CD14-positive monocyte (primary cell): ENCODE measurements at regions not wholly inside any gene's neighbourhood (a gene's known extent, or its start where the extent isn't known, plus 50 kb on each side); places are given as distances from the start of the nearest gene placed in this dataset.

ENCODE experiments used
- DNase-seq, 3 donors: peaks; one replicate each; pipeline ENCODE4 v3.0.0-alpha.2; 2011 to 2022
- H2AFZ ChIP-seq: 2 replicates; pipeline ENCODE4 v1.6.0; 2012; ENCODE audit warnings: mild to moderate bottlenecking, low read depth, low read length, inconsistent platforms; ENCODE audit not compliant: insufficient read depth, poor library complexity, severe bottlenecking
- H3K27ac ChIP-seq, 2 donors: 1 replicate in 1 of 2; 2 replicates in 1 of 2; pipeline ENCODE4 v1.5.1; 2012 to 2013; ENCODE audit warnings: low read length in 2 of 2, control low read depth in 1 of 2, inconsistent platforms in 1 of 2, low read depth in 1 of 2, mild to moderate bottlenecking in 1 of 2
- H3K27me3 ChIP-seq, 2 donors: one replicate each; pipeline versions ENCODE4 v1.6.0 to v1.6.1; 2011 to 2013; ENCODE audit warnings: low read length in 2 of 2; ENCODE audit not compliant: control insufficient read depth in 2 of 2, insufficient read depth in 2 of 2
- H3K36me3 ChIP-seq, 2 donors: replicated peaks in 1 of 2; 1 replicate in 1 of 2; 2 replicates in 1 of 2; pipeline versions ENCODE4 v1.5.1 to v1.6.1; 2012 to 2013; ENCODE audit warnings: low read length in 2 of 2, control low read depth in 1 of 2, inconsistent platforms in 1 of 2, mild to moderate bottlenecking in 1 of 2; ENCODE audit not compliant: insufficient read depth in 2 of 2, control insufficient read depth in 1 of 2
- H3K4me1 ChIP-seq, 2 donors: 1 replicate in 1 of 2; 2 replicates in 1 of 2; pipeline versions ENCODE4 v1.5.1 to v1.6.1; 2012 to 2013; ENCODE audit warnings: low read length in 2 of 2, control low read depth in 1 of 2, inconsistent platforms in 1 of 2, mild to moderate bottlenecking in 1 of 2, moderate library complexity in 1 of 2; ENCODE audit not compliant: insufficient read depth in 2 of 2, control insufficient read depth in 1 of 2
- H3K4me2 ChIP-seq: replicated peaks from 2 replicates; pipeline ENCODE3; 2012; ENCODE audit warnings: low read length, moderate library complexity, mild to moderate bottlenecking; ENCODE audit not compliant: poor library complexity, severe bottlenecking; ENCODE audit errors: extremely low read depth
- H3K4me3 ChIP-seq, 3 experiments: fragments of 200-600 bp in 1 of 3; sonication (generic) in 1 of 3; replicated peaks in 1 of 3; 1 replicate in 2 of 3; 2 replicates in 1 of 3; pipeline ENCODE4 v1.5.1; 2011 to 2013; ENCODE audit warnings: low read length in 3 of 3, mild to moderate bottlenecking in 3 of 3, control low read depth in 2 of 3, low read depth in 2 of 3, inconsistent platforms in 1 of 3, moderate library complexity in 1 of 3
- H3K79me2 ChIP-seq: 2 replicates; pipeline ENCODE4 v1.6.0; 2012; ENCODE audit warnings: mild to moderate bottlenecking, control low read depth, inconsistent platforms, low read length, moderate library complexity; ENCODE audit not compliant: insufficient read depth
- H3K9ac ChIP-seq: 2 replicates; pipeline ENCODE4 v1.6.0; 2017; ENCODE audit warnings: low read length, mild to moderate bottlenecking; ENCODE audit not compliant: insufficient read depth, poor library complexity, severe bottlenecking
- H3K9me3 ChIP-seq, 2 donors: replicated peaks in 1 of 2; 1 replicate in 1 of 2; 2 replicates in 1 of 2; pipeline versions ENCODE4 v1.5.1 to v1.6.1; 2012 to 2013; ENCODE audit warnings: low read length in 2 of 2, control low read depth in 1 of 2; ENCODE audit not compliant: control insufficient read depth in 1 of 2, insufficient read depth in 1 of 2
- H4K20me1 ChIP-seq: 2 replicates; pipeline ENCODE4 v1.6.0; 2012; ENCODE audit warnings: mild to moderate bottlenecking, low read length, control low read depth, moderate library complexity; ENCODE audit not compliant: insufficient read depth
- H3K27ac Mint-ChIP-seq, 7 donors: one replicate each; pipeline ENCODE4 v1.8.0; 2020; ENCODE audit warnings: mild to moderate bottlenecking in 7 of 7, mixed read lengths in 7 of 7, moderate library complexity in 6 of 7, inconsistent platforms in 2 of 7
- H3K27me3 Mint-ChIP-seq, 3 donors: one replicate each; pipeline ENCODE4 v1.8.0; 2021 to 2022; ENCODE audit warnings: low read depth in 3 of 3, mild to moderate bottlenecking in 3 of 3, mixed read lengths in 3 of 3, moderate library complexity in 3 of 3, inconsistent platforms in 1 of 3
- H3K36me3 Mint-ChIP-seq, 2 donors: one replicate each; pipeline ENCODE4 v1.8.0; 2020; ENCODE audit warnings: mixed read lengths in 2 of 2, inconsistent platforms in 1 of 2, mild to moderate bottlenecking in 1 of 2
- H3K4me1 Mint-ChIP-seq: one replicate; pipeline ENCODE4 v1.8.0; 2020; ENCODE audit warnings: mild to moderate bottlenecking, mixed read lengths
- H3K4me3 Mint-ChIP-seq, 2 donors: one replicate each; pipeline ENCODE4 v1.8.0; 2020; ENCODE audit warnings: mild to moderate bottlenecking in 2 of 2, mixed read lengths in 2 of 2, moderate library complexity in 1 of 2
- H3K9me3 Mint-ChIP-seq, 7 donors: one replicate each; pipeline ENCODE4 v1.8.0; 2020 to 2022; ENCODE audit warnings: mixed read lengths in 7 of 7, mild to moderate bottlenecking in 6 of 7, moderate library complexity in 6 of 7, inconsistent platforms in 2 of 7
- WGBS: methylation state at CpG from one replicate; pipeline ENCODE4 v1.1.5; 2013; ENCODE audit warnings: missing lambda C conversion rate; ENCODE audit not compliant: insufficient coverage; 5-methylcytosine and 5-hydroxymethylcytosine counted together
- intact Hi-C, 2 donors: fragments of 100-400 bp; cut with micrococcal nuclease; formaldehyde crosslinking; loops; one replicate each; pipeline versions ENCODE4 v1.15.0 to v1.15.1; 2023
- TF ChIP-seq, protein P1 (sequence below): fragments of 200-600 bp; IDR thresholded peaks from one replicate; pipeline ENCODE4 v1.8.0; 2022; ENCODE audit warnings: antibody characterized with exemption, mild to moderate bottlenecking

DNA sequence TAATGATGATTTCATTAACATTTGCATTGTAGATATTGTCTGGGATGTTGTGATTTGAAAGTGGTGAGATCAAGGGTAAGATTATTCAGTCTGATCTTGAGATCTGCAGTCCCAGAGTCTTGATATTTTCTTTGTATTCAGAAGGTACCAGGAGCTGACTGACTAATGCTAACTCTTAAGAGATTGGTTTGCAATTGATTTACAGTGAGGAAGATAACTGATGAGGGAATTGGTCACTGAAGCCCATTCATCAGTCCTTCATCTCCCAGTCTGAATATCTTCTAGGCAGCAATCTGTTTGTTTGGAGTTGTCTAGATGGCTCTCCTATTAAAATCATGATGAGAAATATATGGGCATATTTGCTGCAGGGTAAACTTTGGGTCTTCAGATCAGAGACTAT is 473.7 kb downstream of the ARL4A start:
- no peak overlapping the region for H3K9ac ChIP-seq
- Mint-ChIP-seq H3K27ac (no peak overlapping the region), H3K4me3 (no peak overlapping the region), H3K27me3 (peaks cover 1 to 2% (median 2%) of the 10 kb centered on the region in 3 donors), H3K9me3 (peaks cover 0 to 2% (median 0%) of the 10 kb centered on the region in 7 donors), H3K4me1 (no peaks in the 10 kb centered on the region), H3K36me3 (no peaks in the 10 kb centered on the region)
- no peaks in the 10 kb centered on the region for H3K79me2 ChIP-seq
- H3K4me2 ChIP-seq = no peak overlapping the region
- H4K20me1 ChIP-seq = no peaks in the 10 kb centered on the region
- no peak overlapping the region for H3K4me3 ChIP-seq
- H3K4me1 ChIP-seq = no peaks in the 10 kb centered on the region
- no peak overlapping the region for H3K27ac ChIP-seq
- no peaks in the 10 kb centered on the region for H3K9me3 ChIP-seq
- no peaks in the 10 kb centered on the region for H3K36me3 ChIP-seq
- no peaks in the 10 kb centered on the region for H3K27me3 ChIP-seq
- no peak overlapping the region for H2AFZ ChIP-seq
- no peak for DNase-seq
- TF ChIP-seq, protein P1, sequence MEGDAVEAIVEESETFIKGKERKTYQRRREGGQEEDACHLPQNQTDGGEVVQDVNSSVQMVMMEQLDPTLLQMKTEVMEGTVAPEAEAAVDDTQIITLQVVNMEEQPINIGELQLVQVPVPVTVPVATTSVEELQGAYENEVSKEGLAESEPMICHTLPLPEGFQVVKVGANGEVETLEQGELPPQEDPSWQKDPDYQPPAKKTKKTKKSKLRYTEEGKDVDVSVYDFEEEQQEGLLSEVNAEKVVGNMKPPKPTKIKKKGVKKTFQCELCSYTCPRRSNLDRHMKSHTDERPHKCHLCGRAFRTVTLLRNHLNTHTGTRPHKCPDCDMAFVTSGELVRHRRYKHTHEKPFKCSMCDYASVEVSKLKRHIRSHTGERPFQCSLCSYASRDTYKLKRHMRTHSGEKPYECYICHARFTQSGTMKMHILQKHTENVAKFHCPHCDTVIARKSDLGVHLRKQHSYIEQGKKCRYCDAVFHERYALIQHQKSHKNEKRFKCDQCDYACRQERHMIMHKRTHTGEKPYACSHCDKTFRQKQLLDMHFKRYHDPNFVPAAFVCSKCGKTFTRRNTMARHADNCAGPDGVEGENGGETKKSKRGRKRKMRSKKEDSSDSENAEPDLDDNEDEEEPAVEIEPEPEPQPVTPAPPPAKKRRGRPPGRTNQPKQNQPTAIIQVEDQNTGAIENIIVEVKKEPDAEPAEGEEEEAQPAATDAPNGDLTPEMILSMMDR = no peak
- intact Hi-C loops = no loop called here

DNA sequence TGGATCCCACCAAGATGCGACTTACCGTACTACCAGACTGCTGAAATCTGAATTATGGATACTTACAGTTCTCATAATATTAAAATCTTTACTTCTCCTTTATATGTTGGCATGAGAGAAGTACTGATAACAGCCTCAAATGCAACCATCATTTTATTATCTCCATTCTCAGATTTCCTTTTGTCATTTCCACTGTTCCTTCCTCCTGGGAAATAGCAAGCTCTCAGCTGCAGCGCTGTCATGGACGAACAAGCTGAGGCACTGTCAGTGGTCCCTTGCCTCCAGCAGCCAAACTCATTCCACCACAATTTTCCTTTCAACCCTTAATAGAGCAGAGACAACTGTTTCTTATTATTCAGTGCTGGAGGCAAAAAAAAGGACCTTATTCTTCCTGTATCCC is 478.4 kb downstream of the ARL4A start:
- H3K4me1 ChIP-seq = no peaks in the 10 kb centered on the region
- H3K9me3 Mint-ChIP-seq = peaks cover 0 to 3% (median 1%) of the 10 kb centered on the region in 7 donors
- TF ChIP-seq, protein P1 = no peak

More for the DNA sequence above, 478.4 kb downstream of the ARL4A start:
- peaks cover 0 to 7% of the 10 kb centered on the region in 2 donors for H3K9me3 ChIP-seq
- no peaks in the 10 kb centered on the region for H3K36me3 ChIP-seq
- no peaks in the 10 kb centered on the region for H4K20me1 ChIP-seq
- no peak overlapping the region for H3K27ac ChIP-seq
- no peak overlapping the region for H3K9ac ChIP-seq
- no peaks in the 10 kb centered on the region for H3K4me1 Mint-ChIP-seq
- H3K36me3 Mint-ChIP-seq = no peaks in the 10 kb centered on the region
- H3K79me2 ChIP-seq = no peaks in the 10 kb centered on the region
- no peak overlapping the region for H2AFZ ChIP-seq
- H3K27ac Mint-ChIP-seq = no peak overlapping the region
- H3K4me3 Mint-ChIP-seq = no peak overlapping the region
- H3K4me2 ChIP-seq = no peak overlapping the region
- no peak overlapping the region for H3K4me3 ChIP-seq
- no peak for DNase-seq
- intact Hi-C loops = no loop called here
- H3K27me3 ChIP-seq = no peaks in the 10 kb centered on the region
- no CpG with 5 or more reads among the region's 4 CpGs for WGBS
- H3K27me3 Mint-ChIP-seq = peaks cover 1 to 2% (median 2%) of the 10 kb centered on the region in 3 donors
